HG03520 (cell line): ENCODE measurements at regions not wholly inside any gene's neighbourhood (a gene's known extent, or its start where the extent isn't known, plus 50 kb on each side); places are given as distances from the start of the nearest gene placed in this dataset.
"Not testable (repeated sequence)": the region's sequence is repeated elsewhere in the genome, so short reads cannot be mapped to it uniquely, and the experiment has no call there.

ENCODE experiments used
- ATAC-seq: cut with Tn5 transposase; IDR thresholded peaks from one replicate; pipeline ENCODE4 v1.9.1; 2021; ENCODE audit warnings: mild to moderate bottlenecking, moderate library complexity; ENCODE audit not compliant: unreplicated experiment

DNA sequence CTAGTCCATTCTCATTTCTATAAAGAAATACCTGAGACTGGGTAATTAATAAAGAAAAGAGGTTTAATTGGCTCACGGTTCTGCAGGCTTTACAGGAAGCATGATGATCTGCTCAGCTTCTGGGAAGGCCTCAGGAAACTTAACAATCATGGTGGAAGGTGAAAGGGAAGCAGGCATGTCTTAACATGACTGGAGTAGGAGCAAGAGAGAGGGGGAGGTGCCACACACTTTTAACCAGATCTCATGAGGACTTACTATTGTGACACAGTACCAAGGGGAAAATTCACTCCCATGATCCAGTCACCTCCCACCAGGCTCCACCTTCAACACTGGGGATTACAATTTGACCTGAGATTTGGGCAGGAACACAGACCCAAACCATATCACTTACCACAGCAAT, 310.1 kb downstream of the SH3GL2 start:
- not testable (repeated sequence) for ATAC-seq

DNA sequence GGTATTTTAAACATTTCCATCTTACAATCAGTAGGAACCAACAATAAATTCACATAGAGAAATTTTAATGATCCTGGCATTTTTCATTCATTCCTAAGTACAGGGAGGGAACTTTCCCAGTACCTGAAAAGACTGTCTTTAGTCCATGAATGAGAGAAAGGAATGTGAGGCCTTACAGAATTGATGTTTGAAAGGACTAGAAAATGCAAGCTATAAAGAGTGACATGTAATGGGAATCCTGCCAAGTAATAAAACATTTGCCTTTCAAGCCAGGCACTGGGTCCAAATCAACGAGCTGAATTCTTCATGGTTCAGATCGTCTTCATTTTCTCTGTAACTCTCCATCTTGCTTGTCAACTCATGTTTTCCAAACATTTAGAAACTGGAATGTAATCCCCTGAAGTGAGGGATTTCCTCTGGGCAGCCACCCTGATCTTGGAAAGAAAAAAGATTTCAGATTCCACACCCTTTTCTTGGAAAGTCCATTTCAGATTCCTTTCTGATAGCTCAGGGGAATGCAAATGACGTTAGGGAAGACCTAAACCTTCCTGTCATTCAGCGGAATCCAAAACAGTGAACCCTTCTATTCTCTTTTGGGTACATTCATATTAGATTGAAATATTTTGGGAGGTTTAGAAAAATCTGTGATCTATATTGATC, 315.8 kb downstream of the SH3GL2 start:
- no peak for ATAC-seq

- no peak for ATAC-seq
Measured at GRCh38 chr9:17900606-17901005, 321.7 kb downstream of the SH3GL2 start.

DNA sequence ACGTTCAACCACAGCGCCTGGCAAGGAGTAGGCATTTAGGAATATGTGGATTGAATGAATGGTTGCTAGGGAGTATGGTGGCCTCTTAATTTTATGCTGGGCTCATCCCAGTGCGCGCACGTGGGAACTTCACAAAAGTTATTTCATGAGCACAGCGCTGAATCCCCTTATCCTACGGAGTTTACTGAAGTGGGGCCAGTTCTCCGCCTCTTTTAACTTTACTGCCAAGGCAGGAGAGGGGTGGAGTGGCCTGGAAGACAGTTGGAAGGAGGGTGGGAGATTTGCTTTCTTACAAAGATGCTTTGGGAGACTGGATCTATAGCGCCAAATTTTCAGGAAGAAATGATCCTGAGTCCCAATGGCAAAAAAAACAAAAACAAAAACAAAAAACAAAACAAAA, 326.5 kb downstream of the SH3GL2 start:
- no peak for ATAC-seq

DNA sequence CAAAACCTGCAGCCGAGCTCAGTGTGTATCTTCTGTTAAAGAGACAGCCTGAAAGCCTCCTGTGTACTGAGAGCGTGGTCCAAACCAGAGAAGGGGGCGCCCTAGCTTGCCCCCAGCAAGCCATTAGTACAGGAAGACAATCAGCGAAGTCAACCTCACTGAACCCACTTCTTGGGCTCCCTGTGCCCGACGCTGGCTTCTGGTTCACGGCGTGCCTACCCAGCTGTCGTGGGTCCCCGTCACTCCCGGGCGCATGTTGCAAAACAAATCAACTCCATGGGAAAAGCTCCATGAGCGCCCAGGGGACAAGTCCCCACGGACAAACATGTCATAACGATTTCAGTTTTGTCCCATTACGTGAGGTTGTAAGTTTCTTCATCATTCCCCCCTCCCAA, 326.9 kb downstream of the SH3GL2 start:
- no peak for ATAC-seq

DNA sequence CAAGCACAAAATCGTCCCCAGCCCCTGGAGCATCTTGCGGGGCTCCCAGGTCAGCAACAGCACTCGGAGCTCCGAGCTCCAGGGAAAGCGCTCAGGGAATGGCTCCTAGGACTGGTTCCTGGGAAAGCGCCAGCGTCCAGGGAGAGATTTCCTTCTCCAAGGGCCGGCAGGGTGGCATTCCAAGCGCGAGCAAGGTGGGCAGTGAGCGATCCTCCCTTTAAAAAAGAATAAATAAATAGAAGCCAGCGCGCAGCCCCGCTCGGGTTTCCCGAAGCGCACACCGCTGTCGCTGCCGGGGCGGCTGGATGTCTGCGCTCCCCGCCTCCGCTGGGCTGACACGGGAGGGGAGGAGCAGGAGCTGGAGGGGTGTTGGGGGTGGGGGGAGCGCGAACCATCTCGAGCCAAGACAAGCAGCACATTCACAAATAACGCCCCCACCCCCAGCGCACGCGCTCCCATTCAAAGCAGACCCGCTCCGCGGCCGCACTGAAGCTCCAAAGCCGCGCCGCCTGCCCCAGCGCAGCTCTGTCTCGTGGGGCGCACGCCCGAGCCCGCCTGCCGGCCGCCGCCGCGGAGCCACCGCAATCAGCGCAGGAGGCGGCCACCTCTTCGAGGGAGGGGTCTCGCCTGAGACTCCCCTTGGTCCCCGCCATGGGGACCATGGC, 327.4 kb downstream of the SH3GL2 start:
- ATAC-seq = no peak

GRCh38 chr9:17906841-17907778, 328.2 kb downstream of the SH3GL2 start:
- ATAC-seq = no peak

DNA sequence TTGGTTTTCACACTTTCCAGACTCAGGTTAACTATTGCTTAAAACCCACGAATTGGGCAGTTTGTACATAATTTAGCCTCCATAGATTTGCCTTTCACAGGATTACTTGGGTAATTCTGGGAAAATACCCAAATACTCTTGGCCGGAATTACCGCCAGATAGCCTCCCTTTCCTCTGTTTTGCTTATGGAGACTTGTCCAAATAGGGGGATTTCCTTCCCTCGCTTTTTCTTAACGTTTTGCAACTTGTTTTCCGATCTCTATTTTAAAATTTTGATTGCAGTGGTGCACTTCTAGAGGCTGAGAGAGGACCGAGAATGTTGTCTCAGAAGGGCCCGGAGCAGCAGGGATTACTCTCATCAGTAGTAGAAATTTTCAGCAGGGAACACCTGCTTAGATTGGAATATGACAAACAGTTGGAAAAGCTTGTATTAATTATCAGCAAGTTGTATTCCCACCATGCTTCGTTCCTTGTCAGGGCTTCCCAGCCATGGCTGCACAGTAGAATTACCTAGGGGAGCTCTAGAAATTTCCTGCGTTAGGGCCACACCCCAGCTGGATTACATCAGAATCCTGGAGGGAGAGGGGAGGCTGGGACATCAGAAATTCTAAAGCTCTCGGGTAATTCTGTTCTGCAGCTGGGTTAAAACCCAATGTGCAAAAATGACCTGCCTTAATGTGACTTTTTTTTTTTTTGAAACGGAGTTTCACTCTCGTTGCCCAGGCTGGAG, 329.1 kb downstream of the SH3GL2 start:
- ATAC-seq = no peak

DNA sequence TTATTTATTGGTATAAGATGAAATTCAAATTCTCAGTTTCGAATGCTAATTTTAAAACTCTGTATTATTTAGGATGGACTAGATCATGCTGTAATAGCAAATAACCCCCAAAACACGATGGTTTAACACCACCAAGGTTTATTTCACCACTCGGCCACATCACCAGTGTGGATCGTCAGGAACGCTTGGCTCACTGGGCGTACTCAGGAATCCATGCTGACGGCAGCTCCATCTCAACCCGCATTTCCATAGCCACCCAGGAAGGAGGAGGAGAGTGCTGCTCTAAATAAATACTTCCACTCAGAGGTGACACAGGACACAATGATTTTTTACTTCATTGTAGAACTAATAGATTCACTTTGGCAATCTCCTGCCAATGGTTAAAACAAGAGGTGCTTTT, 347.4 kb downstream of the SH3GL2 start:
- ATAC-seq = no peak

DNA sequence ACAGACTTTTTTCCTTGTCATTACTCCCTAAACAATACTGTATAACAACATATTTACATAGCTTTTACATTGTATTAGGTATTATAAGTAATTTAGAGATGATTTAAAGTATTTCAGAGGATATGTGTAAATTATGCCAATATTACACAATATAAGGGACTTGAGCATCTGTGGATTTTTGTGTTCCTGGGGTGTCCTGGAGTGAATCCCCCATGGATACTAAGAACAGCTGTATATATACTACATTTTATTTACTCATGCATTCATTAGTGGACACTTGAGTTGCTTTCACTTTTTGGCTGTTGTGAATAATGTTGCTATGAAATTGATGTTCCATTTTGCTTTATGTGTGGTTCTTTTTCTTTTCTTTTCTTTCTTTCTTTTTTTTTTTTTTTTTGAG, 348.8 kb downstream of the SH3GL2 start:
- no peak for ATAC-seq

DNA sequence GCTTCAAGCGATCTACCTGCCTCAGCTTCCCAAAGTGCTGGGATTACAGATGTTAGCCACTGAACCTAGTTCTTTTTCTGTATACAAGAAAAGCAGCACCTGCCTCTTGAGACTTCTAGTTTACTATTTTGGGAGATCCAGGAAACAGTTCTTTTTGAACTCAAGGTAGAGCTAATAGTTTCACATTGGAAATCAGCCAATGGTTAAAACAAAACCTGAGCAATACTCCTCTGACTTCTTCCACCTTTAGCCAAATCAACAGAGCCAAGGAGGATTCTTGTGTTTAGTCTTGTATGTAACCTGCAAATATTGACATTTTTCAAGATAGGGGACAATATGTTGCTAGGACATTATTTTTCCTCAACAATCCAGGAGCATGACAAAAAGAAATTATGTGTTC, 349.4 kb downstream of the SH3GL2 start:
- no peak for ATAC-seq

- ATAC-seq = no peak
Measured at GRCh38 chr9:17928768-17929167, 349.9 kb downstream of the SH3GL2 start.

DNA sequence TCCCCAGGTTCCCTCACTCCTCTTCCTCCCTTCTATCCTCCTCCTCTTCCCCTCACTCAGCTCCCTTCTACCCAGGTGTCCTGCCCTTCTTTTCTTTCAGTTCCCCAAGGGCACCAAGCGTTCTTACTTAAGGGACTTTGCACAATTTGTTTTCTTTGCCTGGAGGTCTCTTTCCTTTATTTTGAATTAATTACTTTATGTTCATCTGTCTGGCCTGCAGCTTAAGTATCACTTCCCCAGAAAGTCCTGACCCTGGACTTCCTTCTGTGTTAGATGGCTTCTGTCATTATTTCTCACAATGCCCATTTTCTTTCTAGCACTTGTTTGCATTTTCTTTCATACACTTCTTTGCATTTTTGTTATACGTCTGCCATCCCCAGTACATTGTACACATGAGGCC, 350.6 kb downstream of the SH3GL2 start:
- no peak for ATAC-seq

- ATAC-seq = no peak
Measured at GRCh38 chr9:17930071-17930470, 351.2 kb downstream of the SH3GL2 start.

DNA sequence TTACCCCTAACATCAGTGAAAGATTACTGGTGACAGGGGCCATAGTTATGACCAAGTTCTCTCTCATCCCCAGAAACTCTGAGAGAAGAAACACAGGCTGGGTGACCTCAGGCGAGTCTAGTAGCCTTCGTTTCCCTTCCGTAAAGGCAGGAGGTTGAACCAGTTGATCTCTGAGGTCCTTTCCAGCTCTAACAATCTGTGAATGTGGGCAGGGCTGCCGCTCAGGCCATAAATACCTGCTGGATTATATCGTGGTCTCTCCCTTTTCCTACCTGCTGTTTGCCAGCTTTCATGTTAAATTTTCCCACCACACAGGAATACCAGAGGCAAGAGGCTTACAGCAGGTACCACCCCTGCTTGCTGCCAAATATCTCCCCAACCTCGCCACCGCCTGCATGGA, 357.5 kb downstream of the SH3GL2 start:
- no peak for ATAC-seq

GRCh38 chr9:17938035-17938655, 359.3 kb downstream of the SH3GL2 start:
- no peak for ATAC-seq

DNA sequence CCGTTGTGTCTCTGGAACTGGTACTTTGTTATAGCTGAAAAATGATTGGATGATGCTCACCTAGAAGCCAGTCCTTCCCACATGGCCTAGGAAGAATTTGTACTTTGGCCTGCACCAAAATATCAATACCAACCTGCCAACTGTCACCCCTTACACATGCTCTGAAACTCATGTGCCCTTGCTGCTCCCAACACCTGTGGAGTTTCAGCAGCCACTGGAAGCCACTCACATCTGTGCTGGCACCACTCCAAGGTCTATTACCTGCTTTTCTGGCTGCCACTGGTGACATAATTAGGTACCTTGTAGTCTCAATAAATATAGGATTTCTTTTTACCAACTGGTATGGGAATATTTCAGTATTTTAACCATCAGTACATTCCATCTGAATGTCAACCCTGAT, 363.6 kb downstream of the SH3GL2 start:
- no peak for ATAC-seq

DNA sequence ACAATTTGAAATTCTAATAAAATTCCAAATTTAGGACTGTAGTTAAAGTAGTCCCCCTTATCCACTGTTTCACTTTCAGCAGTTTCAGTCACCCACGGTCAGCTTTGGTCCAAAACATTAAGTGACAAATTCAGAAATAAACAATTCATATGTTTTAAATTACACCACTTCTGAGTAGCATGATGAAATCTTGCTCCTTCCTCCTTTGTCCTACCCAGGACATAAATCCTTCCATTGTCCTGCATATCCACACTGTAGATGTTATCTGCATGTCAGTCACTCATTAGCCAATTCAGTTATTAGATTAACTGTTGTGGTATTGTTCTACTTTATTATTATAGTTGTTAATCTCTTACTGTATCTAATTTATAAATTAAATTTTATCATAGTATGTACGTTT, 376.5 kb downstream of the SH3GL2 start:
- ATAC-seq = no peak

GRCh38 chr9:17958363-17958762, 379.5 kb downstream of the SH3GL2 start:
- ATAC-seq = no peak

DNA sequence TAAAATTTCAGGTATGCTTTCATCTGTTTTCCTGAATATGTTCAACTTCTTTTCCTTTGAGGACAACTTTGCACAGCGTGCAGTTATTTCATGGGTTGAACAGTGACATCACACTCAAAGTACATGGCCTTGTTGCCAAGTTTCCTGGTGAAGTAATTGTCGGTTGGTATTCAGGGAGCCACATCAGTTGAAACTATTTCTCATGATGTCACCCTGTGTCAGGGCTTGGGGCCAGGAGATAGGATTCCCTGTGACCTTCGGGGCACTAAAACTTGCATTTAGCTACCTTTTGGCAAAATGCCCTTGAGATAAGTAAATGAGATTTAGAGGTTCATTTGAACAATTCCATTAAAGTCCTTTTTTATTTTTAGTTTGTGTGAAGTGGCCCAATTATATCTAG, 383.9 kb downstream of the SH3GL2 start:
- ATAC-seq = no peak

GRCh38 chr9:17963498-17963897, 384.6 kb downstream of the SH3GL2 start:
- ATAC-seq = no peak
